Epithelial cell of prostate (primary cell): ENCODE measurements at regions not wholly inside any gene's neighbourhood (a gene's known extent, or its start where the extent isn't known, plus 50 kb on each side); places are given as distances from the start of the nearest gene placed in this dataset.
A peak's percentile ranks its signal among the peaks of the same experiment; 100 is the strongest.

Experiments used
- DNase-seq: peaks from one replicate; pipeline ENCODE4 v3.0.0-alpha.2; 2011; ENCODE audit warnings: low read depth, low spot score
- H3K27ac ChIP-seq: fragments of 450-650 bp; 2 replicates; pipeline ENCODE4 v1.5.1; 2017; ENCODE audit warnings: mild to moderate bottlenecking

- DNase-seq: no peak
- peak overlapping the region; percentile 74 for H3K27ac ChIP-seq
These were observed 118.4 kb downstream of the ETAA1 start for GRCh38 chr2:67515538-67515937.

GRCh38 chr2:67516362-67516761, 119.2 kb downstream of the ETAA1 start:
- peak overlapping the region; percentile 74 for H3K27ac ChIP-seq
- DNase-seq: no peak

- H3K27ac ChIP-seq: no peak overlapping the region
- DNase-seq: peak; percentile 16
These were observed 119.9 kb downstream of the ETAA1 start for GRCh38 chr2:67516899-67517530.

GRCh38 chr2:67522148-67522547, 125.0 kb downstream of the ETAA1 start:
- no peak for DNase-seq

GRCh38 chr2:67524213-67524612, 127.1 kb downstream of the ETAA1 start:
- no peak for DNase-seq
- no peak overlapping the region for H3K27ac ChIP-seq

More at GRCh38 chr2:67522148-67522547, 125.0 kb downstream of the ETAA1 start:
- H3K27ac ChIP-seq: no peak overlapping the region

GRCh38 chr2:67524777-67525176, 127.6 kb downstream of the ETAA1 start:
- no peak for DNase-seq
- no peak overlapping the region for H3K27ac ChIP-seq

GRCh38 chr2:67526283-67526682, 129.2 kb downstream of the ETAA1 start:
- no peak overlapping the region for H3K27ac ChIP-seq
- no peak for DNase-seq

GRCh38 chr2:67528320-67528719, 131.2 kb downstream of the ETAA1 start:
- peak overlapping the region; percentile 45 for H3K27ac ChIP-seq
- DNase-seq: peak; percentile 63

GRCh38 chr2:67532387-67532786, 135.3 kb downstream of the ETAA1 start:
- no peak for DNase-seq

GRCh38 chr2:67534745-67535144, 137.6 kb downstream of the ETAA1 start:
- H3K27ac ChIP-seq: no peak overlapping the region
- no peak for DNase-seq

More at GRCh38 chr2:67532387-67532786, 135.3 kb downstream of the ETAA1 start:
- no peak overlapping the region for H3K27ac ChIP-seq

GRCh38 chr2:67540962-67541361, 143.8 kb downstream of the ETAA1 start:
- H3K27ac ChIP-seq: no peak overlapping the region
- no peak for DNase-seq

GRCh38 chr2:67544286-67544685, 147.2 kb downstream of the ETAA1 start:
- DNase-seq: no peak

GRCh38 chr2:67548317-67549201, 151.4 kb downstream of the ETAA1 start:
- no peak overlapping the region for H3K27ac ChIP-seq
- no peak for DNase-seq

More at GRCh38 chr2:67544286-67544685, 147.2 kb downstream of the ETAA1 start:
- H3K27ac ChIP-seq: no peak overlapping the region

- no peak for DNase-seq
These were observed 162.0 kb downstream of the ETAA1 start for GRCh38 chr2:67559156-67559555.

GRCh38 chr2:67560771-67561456, 163.8 kb downstream of the ETAA1 start:
- H3K27ac ChIP-seq: peak overlapping the region; percentile 54
- DNase-seq: no peak

More at GRCh38 chr2:67559156-67559555, 162.0 kb downstream of the ETAA1 start:
- H3K27ac ChIP-seq: no peak overlapping the region

GRCh38 chr2:67561457-67561965, 164.4 kb downstream of the ETAA1 start:
- peak; percentile 85 for DNase-seq
- H3K27ac ChIP-seq: peak overlapping the region; percentile 54

GRCh38 chr2:67564076-67564475, 166.9 kb downstream of the ETAA1 start:
- DNase-seq: no peak
- H3K27ac ChIP-seq: peak overlapping the region; percentile 25

- H3K27ac ChIP-seq: peak overlapping the region; percentile 25
These were observed 167.5 kb downstream of the ETAA1 start for GRCh38 chr2:67564626-67565025.

GRCh38 chr2:67565262-67565661, 168.1 kb downstream of the ETAA1 start:
- peak overlapping the region; percentile 64 for H3K27ac ChIP-seq
- DNase-seq: no peak

More at GRCh38 chr2:67564626-67565025, 167.5 kb downstream of the ETAA1 start:
- no peak for DNase-seq

- peak; percentile 43 for DNase-seq
These were observed 168.6 kb downstream of the ETAA1 start for GRCh38 chr2:67565761-67566160.

More at GRCh38 chr2:67565761-67566160, 168.6 kb downstream of the ETAA1 start:
- peak overlapping the region; percentile 64 for H3K27ac ChIP-seq
